Stimulated activated CD8-positive, alpha-beta memory T cell treated with anti-CD3 and anti-CD28 coated beads, Interleukin-4, amount 100 ng/mL, for 48 hours (primary cell): ENCODE measurements at regions not wholly inside any gene's neighbourhood (a gene's known extent, or its start where the extent isn't known, plus 50 kb on each side); places are given as distances from the start of the nearest gene placed in this dataset.

Experiments used
- DNase-seq: peaks from one replicate; pipeline ENCODE4 v3.0.0-alpha.2; 2020

DNA sequence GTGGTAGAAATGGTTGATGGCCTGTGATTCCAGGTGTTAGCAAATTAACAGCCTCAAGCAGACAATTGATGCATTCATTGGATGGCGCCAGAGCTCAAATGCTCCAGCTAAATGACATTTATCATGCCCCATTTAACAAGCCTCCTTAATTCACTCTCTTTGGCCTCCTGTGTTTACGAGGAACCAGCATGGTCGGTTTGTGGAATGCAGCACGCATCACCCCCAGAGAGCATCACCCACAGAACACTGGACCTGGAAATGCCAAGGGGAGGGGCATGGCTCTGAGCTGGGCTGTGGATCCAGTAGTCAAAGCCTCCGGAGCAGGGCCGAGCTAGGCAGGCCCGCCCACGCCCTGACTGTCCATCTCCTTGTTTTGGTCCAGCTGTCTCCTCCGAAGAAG lies 434.0 kb downstream of the GADD45G start:
- no peak for DNase-seq

DNA sequence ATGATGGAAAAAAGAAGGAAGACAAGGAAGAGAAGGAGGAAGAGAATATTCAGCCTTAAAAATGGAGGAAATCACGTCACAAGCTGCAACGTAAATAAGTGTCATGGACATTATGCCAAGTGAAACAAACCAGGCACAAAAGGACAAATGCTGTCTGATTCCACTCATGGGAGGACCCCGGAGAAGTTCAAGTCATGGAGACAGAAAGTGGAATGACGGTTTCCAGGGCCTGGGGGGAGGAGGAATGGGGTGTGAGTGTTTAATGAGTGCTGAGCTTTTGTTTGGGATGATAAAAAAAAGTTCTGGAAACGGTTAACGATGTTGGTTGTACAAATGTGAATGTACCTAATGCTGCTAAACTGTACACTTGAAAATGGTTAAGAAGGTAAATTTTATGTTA lies 439.5 kb downstream of the GADD45G start:
- no peak for DNase-seq

DNA sequence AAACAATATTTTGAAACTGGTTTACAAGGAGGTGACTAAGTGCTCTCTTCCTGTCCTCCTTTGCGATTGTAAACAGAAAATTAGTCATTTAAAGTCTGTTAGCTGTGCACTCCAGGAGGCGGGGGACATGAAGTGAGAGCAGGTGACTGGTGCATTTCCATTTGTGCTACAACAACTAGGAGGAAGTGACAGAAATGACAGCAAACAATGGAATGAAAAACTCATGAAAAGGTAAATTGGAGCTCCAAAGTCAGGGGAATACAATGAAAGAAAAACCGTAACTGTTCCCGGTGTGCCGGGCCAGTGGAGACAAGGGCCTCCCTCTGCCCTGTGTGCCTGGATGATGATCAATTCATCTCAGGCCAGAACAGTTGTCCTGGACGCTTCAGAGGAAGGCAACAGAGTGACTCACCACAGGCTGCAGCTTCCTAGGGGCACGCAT lies 439.9 kb downstream of the GADD45G start:
- DNase-seq = no peak

DNA sequence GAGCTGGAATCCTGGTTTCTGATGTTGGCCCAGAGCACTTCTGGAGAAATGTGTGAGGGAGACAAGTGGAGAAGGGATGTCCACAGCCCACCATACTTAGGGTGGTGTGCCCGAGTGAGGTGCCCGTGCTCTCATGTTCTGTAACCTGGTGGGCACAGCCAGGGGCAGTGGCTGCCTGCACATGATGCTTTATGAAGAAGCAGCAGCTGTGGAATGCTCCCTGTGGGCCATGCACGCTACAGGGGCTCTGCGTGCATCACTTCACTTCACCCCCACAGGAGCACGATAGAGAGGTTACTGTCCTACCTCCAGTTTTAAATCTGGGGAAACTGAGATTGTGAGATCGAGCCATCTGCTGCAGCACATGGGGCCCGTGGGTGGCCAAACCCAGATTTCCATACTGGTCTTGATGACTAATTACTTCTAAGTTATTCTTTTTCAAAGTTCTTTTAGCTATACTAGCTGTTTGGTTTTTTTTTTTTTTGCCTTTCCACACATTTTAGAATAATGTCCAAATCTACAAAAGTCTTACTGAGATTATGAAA lies 441.6 kb downstream of the GADD45G start:
- peak; percentile 43 for DNase-seq

DNA sequence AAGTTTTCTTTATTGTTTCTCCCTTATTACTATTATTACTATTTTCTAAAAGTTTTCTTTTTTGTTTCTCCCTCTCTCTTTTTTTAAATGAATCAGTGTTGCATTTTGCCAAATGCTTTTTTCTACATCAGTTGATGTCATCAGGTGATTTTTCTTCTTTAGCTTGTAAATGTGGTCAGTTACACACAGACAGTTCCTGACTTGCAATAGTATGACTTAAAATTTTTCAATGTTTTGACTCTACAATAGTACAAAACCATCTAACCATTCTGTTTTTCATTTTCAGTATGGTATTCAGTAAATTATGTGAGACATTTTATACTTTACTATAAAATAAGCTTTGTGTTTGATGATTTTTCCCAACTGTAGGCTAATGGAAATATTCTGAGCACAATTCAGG lies 443.0 kb downstream of the GADD45G start:
- DNase-seq = no peak

DNA sequence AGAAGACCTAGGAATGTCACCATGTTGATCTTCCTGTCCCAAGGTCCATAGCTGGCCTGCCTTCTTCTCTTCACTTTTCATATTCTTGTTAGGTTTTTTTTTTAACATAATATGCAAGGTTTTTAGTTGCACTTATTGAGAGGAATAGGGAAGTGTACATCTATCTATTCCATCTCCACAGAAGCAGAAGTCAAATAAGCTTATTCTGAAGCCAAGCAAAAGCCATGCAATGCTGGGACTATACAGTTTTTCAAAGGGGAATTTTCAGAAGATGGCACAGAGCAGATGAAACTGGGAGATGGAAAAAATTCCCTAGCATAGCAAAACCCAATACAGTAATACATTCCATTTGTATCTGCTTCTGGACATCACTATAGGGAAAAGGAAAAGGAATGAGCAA lies 447.6 kb downstream of the GADD45G start:
- no peak for DNase-seq

DNA sequence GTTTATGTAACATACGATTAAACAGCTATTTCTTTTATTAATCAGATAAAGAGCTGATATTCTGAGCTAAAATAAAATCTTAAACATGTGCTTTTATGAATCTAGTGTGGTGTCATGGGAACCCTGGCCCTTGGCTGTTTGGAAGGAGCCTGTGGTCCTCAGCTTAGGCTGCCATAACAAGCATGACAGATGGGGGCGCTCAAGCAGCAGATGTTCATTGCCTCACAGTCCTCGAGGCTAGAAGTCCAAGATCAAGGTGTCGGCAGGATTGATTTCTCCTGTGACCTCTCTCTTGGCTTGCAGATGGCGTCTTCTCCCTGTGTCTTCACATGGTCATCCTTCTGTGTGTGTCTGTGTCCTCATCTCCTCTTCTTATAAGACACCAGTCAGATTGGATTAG lies 448.2 kb downstream of the GADD45G start:
- DNase-seq = peak; percentile 54

DNA sequence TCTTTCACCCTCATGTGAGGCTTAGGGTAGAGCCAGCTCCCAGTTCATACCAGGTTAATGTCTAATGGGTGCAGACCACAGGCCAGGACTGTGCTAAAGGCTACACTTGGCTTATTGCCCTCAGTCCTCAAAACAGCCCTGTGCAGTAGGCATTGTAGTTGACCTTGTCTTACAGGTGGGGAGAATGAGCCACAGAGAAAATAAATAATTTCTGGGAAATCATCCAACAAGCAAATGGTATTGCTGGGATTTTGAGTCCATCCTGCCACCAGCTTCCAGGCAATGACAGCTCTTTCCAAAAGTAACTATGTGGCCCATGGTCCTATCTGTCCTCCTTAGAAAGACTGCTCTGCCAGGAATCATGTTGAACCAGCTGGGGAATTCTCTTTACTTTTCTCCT lies 450.0 kb downstream of the GADD45G start:
- DNase-seq = no peak

DNA sequence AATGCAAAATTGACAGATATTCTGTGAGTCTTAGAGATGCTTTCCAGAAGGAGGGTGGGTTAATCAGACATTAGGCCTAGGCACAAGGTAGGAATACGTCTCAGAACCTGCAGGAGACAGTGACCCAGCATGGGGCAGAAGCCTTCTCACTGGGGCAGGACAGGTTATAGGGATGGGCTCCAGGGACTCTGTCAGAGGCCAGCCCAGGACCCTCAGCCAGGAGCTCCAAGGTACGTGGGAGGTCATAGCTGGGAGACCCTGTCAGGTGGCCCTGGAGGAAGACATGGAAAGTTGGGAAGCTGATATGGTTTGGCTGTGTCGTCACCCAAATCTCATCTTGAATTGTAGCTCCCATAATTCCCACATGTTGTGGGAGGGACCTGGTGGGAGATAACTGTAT lies 450.4 kb downstream of the GADD45G start:
- DNase-seq = no peak

DNA sequence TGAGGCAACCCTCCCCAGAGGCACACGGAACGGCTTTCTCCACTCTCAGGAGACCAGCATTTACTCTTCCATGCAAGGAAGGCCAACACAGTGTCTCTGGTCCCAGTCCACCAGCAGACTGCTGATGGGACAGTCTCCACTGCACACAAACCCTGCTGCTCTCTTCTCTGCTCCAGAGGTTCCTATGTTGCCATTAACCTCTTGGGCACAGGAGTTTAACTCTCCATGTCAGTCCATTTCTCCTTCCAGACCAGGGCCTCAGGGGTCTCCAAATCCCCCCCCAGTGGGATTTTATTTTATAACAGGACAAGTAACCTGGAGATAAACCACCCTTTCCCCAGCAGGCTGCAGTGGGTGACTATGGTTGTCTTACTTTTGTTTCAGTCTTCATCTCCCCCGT lies 452.5 kb downstream of the GADD45G start:
- DNase-seq = no peak

DNA sequence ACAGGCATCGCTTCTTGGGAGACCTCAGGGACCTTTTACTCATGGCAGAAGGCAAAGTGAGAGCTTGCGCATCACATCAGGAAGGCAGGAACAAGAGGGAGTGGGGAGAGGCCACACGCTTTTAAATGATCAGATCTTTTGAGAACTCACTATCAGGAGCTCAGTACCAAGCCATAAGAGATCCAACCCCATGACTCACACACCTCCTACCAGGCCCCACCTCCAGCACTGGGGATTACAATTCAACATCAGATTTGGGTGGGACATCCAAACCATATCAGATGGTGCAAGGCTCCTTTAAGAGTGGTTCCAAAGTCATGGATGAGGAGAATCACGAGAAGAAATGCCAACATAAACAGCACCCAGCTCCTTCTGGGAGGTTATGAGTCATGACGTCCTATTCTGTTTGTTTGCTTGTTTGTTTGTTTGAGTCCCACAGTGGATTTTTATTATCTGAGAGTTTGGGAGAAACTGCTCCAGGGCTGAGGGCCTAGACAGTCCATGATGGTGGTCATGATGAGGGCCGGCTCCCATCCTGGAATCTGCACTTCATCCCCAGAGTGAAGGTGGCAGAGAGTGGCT lies 453.5 kb downstream of the GADD45G start:
- DNase-seq = no peak

DNA sequence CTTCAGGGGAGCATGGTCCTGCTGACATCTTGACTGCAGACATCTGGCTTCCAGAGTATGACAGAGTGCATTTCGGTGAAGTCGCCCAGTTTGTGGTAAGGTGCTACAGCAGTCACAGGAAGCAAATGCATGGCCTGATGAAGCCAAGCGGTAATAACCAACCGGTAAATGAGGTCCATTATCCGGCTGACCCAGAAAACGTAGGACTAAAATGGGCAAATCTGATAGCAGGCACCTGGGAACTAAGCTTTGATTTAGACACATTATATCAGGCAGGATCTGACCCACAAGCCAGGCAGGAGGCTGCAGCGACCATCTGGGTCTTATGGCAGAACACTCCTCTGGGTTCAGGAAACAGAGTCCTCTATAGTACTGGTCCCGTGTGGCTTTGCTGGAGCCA lies 454.6 kb downstream of the GADD45G start:
- DNase-seq = no peak

DNA sequence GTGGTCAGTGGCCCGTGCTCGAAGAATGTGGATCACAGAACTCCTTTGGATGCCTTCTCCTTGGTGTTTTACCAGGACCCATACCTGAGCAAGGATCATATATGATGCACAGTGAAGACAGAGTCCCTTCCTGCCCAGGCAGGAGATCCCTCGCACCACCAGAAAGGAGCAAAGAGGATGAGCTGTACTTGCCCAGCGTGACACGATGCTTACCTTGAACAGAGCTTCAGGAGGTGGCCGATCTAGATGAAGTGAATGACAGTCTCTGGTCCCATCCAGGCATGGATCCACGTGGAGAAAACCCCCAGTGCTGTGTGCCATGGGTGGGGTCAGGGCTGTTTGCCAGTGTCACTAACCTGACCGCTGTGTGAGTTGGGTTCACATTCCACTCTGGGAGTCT lies 455.4 kb downstream of the GADD45G start:
- DNase-seq = no peak

DNA sequence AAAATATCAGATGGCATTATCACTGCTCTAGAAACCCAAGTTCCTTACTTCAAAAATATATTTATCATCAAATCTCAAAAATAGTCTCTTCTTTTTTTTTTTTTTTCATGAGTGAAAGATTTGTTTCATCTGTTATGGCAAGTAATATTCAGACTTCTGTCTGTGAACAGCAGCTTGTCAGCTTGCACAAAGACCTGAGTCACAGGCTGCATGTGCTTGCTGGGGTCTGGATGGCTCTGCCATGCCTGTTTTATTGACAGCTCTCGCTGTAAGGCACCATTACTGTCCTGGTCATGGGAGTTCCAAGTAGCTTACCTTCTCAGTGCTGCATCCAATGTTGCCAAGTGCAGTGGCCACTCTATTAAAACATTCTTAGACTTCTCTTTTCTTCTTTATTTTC lies 456.4 kb downstream of the GADD45G start:
- no peak for DNase-seq

DNA sequence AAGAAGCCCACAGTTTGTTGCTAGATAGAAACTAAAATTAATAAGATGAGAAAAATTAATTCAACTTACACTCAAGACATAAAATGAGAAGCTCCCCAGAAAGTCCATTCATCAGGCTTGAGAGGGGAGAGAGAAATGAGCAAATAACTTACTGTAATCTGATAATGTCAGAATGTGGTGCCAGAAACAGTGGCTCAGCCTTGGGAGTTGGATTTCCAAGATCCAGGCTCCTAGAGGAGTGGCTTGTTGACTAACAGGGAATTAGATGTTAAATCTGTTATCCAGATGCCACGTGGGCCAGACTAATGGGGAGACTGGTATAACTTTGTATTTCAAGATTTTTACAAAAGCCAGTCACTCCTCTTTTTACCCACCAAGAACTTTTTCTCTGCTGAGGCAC lies 458.2 kb downstream of the GADD45G start:
- no peak for DNase-seq

DNA sequence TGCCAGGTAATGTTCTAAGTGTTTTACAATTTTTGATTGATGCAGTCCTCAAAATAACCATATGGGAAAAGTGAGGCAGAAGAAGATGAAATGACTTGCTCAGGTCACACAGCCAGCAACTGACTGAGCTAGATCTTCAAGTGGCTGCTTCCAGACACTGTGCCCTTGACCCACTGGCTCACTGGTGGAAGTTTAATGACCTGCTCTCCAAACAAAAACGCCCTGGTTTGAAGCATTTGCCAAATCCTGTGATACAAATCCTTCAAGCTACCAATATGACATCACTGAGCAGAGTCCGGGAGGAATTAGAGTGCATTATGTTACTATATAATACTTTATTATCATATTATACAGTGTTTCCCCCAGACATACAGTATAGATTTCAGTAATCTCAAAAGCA lies 459.4 kb downstream of the GADD45G start:
- DNase-seq = no peak

DNA sequence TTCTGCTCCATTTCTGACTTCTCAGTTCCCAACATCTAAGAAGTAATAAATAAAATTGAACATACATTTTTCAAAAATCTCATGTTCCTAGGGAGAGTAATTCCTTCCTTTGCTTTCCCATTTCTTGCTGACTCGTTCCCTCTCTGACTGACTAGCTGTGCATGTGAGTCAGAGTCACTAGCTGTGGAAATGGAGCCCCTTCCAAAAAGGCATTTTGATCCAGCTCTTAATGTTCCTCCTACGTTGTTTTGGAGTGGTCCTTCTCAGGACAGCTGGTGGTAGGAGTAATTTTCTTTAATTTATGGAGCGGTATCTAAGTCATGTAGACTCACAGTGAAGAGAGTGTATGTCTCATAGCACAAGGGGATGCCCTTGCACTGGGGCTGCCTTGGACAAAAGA lies 460.2 kb downstream of the GADD45G start:
- DNase-seq = no peak

DNA sequence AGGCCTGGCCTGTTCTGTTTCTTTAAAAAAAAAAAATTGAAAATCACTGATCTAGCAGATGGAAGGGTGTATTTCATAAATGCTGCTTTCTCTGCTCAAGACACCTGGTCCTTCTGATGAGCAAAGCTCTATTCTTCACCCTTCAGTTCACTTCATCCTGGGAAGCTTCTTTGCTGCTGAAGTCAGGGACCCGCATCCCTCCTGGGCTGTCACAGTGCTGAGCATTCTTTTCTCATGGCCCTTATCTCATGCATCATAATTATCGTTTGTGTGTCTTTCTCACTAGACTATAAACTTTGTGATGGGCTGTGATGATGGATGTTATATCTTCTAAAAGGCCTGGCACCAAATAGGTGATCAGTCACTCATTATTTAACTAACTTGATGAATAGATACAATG lies 461.0 kb downstream of the GADD45G start:
- DNase-seq = no peak

DNA sequence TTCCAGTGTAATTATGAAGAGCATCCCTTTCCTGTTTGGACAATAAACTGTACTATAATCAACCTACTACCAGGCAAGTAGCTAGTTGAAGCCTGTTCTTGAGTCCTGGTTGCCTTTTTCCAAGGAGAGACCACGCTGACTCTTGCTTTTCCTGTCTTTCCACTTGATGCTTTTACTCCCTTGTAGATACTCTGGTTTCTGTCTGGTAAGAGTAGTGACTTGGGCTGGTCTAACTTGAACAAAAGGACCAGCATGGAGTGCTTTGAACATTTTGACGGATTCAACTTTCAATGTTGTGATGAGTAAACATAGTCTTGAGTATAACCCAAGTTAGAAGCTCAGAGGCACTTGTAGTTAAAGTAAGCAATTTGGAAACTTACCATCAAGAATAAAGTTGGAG lies 464.3 kb downstream of the GADD45G start:
- DNase-seq = no peak

DNA sequence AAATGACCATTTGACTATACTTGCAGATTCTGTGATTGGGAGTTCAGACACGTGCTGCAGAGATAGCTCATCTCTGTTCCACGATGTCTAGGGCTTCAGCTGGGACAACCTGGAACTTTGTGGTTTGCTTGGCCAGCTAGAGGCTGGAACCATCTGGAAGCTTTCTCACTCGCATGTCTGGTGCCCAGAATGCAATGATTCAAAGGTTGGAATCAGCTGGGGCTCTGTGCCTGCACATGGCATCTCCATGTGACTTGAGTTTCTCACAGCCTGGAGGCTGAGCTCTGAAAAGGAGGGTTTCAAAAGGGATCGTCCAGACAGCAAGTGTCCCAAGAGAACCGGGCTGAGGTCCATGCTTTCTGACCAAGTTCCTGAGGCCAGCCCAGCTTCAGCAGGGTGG lies 465.2 kb downstream of the GADD45G start:
- no peak for DNase-seq

DNA sequence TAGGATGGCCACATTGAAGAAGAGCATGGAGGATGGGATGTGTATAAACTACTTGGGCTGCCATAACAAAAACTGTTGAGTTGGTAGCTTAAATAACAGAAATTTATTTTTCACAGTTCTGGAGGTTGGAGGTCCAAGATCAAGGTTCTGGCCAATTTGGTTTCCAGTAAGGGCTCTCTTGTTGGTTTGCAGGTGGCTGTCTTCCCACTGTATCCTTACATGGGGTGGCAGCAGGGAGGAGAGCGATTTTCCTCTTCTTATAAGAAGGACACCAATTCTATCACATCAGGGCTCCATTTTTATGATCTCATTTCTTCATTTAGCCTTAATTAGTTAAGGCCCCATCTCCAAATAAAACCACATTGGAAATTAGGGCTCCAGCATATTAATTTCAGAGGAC lies 465.7 kb downstream of the GADD45G start:
- no peak for DNase-seq

DNA sequence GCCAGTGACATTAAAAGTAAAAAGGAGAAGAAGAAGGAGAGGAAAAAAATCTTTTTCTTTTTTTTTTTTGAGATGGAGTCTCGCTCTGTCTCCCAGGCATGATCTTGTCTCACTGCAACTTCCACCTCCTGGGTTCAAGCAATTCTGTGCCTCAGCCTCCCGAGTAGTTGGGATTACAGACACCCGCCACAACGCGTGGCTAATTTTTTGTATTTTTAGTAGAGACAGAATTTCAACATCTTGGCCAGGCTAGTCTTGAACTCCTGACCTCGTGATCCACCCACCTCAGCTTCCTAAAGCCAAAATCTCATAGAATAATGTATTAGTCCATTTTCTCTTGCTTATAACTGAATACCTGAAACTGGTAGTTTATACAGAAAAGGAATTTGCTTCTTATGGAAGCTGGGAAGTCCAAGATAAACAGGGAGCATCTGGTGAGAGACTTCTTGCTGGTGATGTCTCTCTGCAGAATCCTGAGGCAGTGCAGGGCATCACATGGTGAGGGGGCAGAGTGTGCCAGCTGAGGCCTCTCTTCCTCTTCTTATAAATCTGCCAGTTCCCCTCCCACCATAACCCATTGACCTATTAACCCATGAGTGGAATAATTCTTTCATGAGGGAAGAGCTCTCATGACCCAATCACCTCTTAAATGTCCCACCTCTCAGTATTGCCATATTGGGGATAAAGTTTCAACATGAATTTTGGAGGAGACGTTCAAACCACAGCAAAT lies 466.3 kb downstream of the GADD45G start:
- no peak for DNase-seq

DNA sequence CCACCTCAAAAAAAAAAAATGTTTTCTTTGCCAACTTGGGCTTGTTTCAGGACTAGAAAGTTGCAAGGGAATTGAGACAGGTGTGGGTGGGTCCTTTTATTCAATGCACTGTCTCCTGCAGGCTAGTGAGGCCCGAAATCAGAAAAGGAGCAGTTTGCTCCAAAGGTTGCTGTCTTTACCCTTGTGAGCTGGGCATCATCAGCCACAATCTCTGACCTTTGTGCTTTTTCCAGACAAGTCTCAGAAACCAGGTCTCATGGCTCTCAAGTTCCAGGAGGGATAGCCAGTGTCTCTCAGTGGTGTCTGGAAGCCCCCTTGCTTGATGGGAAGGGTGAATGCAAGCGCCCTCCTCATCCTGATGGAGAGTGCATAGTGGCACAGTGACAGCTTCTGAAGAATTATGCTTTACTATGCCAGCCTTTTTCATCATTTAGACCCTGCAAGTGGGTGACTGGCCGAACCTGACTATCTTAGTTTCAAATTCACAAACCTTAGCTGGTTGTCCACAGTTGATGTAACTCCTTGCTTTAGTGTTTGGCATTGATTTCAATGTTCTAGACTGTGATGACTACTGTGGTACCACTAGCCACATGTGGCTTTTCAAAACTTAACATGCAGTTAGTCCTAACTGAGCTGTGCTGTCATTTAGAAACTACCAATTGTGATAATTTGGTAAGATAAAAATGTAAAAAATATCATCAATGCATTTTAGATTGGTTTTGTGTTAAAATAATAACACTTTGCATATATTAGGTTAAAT lies 468.6 kb downstream of the GADD45G start:
- no peak for DNase-seq

DNA sequence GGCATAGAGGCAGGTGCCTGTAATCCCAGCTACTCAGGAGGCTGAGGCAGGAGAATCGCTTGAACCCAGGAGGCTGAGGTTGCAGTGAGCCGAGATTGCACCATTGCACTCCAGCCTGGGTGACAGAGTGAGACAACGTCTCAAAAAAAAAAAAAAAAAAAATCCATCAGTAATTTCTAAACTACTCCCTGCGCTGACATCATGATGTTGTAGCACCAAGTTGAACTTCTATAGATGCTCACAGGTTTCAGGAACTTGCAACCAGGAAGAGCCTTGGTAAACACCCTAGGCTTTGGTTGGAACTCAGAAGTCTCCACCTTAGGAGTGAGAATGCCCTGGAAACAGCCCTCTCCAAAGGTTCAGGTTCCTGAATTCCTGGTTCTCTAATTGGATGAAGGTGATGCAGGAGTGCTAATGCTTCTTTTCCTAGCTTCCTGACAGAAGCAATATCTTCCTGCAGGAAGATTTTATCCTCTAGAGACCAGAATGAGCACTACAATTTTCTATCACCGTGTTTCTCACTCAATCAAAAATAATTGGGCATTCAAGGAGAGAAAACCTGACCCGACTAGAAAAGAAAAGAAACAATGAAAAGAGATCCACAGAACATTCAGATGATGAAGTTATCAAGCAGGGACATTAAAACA lies 469.6 kb downstream of the GADD45G start:
- DNase-seq = no peak
